ENCODE measurements at regions not wholly inside any gene's neighbourhood (a gene's known extent, or its start where the extent isn't known, plus 50 kb on each side); places are given as distances from the start of the nearest gene placed in this dataset.
"Not testable (repeated sequence)": the region's sequence is repeated elsewhere in the genome, so short reads cannot be mapped to it uniquely, and the experiment has no call there.

DNA sequence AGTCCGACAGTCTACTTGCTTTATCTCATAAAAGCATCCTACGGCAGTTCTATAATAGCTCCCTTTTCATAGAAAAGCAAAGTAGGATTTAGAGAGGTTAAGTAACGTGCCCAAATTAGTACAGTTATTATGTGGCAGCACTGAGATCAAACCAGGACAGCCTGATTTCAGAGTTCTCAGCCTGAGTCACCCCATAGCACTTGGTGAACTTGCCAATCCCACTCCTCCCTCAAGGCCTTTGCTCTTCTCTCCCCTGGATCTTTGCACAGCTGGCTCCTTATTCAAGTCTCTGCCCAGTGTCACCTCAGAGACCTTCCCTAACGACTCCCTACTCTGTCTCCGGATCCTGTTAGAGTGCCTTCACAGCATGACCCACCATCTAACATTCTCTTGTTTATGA is 438.0 kb upstream of the NFE2L3 start:
- no peak for DNase-seq (ENCODE audit: low read depth)

DNA sequence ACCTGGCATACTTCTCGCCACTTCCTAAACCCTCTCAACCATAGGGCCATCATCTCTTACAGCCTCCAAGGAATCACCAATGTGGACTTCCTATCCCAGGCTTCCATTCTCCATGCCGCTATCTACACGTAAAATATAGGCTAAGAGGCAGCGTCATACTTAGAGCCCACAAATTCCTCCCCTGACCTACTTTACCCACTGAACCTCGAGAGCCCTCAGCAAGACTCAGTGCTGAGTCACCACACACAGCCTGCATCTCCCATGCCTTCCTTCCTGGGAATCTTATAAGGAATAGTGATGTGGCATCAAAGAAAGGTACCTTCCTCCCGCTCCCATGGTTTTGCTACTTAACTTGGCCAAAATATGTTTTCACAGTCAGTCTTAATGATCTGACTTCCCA is 435.6 kb upstream of the NFE2L3 start:
- no peak for DNase-seq (ENCODE audit: low read depth)

DNA sequence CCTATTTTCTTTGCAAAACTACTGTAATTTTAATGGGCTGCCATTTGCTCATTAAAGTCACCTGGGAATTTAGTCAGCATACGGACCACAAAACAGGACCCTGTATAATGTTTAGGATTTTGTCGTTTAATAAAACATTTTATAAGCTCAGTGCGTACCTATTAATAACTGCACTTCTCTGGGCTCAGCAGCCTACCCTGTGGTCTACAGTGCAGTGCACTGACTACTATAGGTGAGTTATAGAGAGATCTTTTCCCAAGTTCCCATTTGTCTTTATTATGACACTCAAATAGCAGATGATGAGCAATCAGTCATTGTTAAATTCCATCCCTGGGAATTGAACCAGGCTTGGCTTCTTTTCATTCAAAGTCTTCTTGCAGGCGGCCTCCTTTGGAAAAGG is 433.4 kb upstream of the NFE2L3 start:
- DNase-seq (ENCODE audit: low read depth), result no peak

DNA sequence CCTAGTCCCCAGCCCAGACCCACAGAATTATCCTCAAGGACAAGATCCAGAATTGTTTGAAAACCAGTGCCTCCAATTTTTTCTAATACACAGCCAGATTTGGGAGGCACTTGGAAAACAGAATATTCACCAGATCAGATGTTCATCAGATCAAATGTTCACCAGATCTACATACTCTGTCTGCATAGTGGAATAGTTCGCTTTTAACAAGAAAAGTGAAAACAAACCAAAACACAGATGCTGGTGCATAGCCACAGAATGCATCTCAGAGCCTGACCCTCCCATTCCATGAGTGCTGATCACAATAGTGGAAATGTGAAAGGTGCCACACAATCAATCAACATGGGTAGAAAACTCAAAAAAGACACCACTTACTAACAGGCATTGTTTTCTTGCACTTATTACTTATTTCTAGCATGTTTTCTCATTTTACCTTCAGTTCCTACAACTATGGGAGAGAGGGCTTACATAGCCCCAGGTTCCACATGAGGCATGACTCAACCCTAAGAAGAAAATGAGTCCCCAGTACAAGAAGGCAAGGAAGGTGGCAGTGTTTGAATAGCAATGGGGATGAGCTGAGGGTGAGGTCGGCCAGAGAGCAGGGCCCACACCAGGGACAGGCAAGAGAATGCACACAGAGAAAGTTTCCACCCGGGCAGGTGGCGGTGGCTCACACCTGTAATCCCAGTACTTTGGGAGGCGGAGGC is 432.7 kb upstream of the NFE2L3 start:
- DNase-seq (ENCODE audit: low read depth), result no peak

DNA sequence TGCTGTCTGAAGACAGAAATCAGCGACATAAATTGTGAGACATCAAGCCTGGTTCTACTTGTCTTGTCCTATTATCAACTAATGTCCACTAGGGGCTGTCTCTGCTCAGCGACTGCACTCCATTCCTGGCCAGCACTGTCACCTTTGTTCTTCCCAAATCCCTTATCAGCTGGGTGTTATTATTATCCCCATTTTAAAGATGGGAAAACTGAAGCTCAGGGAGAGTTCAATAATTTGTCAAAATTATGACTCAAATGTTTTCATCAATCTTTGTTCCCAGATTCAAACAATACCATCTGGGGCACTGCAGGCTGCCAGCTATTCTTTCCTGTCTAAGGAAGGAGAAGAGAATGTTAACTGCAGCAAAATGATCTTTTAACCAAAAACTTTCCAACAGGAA is 431.6 kb upstream of the NFE2L3 start:
- no peak for DNase-seq (ENCODE audit: low read depth)

DNA sequence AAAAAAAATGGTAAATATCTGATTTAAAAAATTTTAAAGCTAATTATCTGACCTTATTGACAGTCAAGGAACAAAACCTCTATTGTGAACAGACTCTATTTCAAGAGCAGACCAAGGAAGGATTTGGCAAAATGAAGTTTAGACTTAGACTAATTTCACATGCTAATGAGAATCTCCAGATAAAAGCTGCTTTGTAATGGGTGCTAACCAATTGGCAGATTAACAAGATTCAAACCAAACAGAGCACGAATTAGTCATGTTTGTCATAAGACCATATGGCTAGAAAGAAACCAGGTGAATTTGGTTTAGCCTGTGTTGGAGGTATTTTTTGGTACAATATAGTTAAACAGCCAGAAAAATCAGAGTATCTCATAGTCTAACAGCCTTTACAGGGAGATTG is 429.1 kb upstream of the NFE2L3 start:
- no peak for DNase-seq (ENCODE audit: low read depth)

DNA sequence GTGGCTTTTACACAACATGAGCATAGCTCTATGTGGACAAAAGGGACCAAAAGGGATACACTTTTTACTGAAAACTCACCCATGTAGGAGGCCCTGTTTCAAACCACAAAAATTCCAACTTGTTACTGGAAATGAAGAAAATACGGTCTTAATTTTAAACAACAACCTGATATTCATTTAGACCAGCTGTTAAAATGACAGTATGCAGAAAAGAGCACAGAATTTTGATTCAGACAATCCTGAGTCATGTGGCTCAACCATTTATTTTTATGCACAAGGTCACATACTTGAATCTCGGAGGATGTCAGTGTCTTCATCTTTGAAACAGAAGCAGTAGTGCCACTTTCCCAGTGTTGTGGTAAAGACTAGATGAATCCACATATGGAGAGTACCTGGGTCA is 426.5 kb upstream of the NFE2L3 start:
- no peak for DNase-seq (ENCODE audit: low read depth)

DNA sequence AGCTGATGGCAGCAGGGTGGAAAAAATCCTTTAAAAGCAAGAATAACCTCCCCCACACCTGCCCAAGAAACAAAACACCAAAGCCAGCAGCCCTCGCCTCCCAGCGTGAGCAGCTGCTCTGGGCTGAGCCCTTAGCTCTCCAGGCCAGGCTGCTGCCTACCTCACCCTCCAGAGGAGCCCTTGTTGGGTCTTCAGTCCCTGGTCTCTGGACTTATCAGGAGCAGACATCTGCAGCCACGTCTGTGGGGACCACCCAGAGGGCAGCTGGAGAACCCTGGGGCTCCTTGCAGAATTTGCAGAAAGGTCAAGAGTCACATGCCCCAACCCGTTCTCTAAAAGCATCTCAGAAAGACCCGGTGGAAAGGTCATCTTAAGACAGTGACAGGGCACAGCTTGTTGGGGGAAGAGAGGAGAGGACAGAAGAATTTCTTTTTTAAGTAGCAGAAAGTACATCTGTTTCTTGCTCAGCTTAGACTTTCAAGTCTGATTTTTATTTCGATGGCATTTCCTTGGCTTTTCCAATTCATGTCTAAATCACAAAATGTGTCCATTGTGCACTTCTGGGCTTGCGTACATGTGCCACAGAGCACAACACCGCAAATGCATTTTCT is 425.7 kb upstream of the NFE2L3 start:
- no peak for DNase-seq (ENCODE audit: low read depth)

DNA sequence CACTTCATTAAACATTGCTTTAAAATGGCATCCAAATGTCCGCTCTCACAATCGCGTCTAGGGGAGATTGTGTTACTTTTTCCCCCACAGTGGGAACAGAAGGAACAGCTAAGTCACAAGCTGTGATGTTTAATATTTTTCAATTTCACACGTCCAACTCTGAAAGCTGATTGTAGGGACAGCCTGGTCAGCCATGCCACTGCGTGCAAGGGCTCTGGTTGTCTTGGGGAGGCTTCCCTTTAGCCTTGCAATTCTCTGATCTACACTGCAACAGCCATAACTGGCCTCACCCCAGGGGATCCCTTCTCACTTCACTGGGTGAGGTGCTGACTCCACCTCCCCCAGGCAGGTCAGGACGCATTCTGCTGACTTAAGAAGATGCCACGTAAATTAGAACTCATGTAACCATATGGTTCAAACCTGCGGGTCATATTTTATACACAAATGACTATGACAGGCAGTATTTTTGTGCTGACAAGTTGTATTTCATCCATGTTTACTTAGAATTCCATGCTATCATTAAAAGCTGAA is 425.2 kb upstream of the NFE2L3 start:
- DNase-seq (ENCODE audit: low read depth), result no peak

DNA sequence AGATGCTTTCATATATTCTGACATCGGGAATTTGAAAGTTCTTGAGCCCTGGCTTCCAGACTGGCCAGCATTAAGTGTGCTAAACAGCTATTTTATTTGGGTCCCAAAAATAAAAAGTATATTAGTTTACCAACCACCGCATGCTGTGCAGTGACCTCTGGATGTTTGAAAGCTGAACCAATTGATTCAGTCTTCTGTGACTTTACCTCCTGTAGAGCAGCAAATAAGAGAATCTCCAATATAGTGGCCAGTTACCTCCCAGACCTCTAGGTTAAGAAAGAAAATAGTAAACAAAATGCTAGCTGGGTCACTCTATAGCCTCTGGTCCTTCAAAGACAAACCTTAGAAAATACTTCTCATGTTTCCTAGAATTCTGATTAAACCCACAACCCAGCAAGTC is 424.6 kb upstream of the NFE2L3 start:
- no peak for DNase-seq (ENCODE audit: low read depth)

DNA sequence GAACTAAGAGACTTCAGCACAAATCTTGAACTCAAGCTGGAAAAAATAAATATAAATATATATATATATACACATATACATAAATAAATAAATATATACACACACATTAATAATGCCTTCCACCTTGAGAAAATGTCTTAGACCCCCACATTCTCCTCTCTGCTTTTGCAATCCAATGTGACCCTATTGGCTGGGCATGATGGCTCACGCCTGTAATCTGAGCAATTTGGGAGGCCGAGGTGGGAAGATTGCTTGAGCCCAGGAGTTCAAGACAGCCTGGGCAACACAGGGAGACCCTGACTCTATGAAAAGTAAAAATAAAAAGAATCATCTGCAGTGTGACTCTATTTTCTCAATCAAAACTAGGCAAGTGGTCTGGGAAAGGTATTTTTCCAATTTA is 424.1 kb upstream of the NFE2L3 start:
- no peak for DNase-seq (ENCODE audit: low read depth)

DNA sequence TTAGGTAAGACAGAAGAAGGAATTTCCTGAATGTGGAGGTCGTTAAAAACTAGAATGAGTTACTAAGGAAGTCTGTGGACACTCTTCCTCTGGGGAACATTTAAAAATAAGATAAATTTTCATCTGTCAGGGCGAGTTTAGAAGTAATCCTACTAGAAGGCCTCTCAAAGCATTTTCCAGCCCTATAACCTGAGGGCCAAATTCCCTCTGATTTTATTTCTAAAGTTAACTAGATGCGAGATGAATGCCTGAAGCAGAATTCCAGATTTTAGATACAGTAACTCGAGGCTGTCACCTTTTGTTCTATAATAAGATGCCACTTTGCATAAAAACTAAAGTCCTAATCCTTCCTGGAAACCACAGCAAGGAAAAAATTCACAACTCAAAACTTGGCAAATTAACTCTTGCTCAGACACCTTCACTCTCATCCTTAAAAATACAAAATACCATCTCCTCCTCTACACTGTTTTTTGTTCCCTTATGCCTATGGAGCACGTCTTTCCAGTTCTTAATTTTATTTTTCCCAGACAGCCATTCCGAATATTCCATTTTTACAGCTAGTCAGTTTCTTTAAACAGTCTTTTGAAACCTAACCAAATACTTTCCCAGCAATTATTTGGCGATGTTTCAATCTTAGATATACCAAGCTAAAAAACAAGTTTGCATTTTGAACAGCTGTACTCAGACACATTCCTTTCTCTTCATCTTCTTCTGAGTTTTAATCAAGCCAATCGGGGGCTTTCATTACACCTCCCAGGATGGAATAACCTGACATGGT is 420.7 kb upstream of the NFE2L3 start:
- no peak for DNase-seq (ENCODE audit: low read depth)

DNA sequence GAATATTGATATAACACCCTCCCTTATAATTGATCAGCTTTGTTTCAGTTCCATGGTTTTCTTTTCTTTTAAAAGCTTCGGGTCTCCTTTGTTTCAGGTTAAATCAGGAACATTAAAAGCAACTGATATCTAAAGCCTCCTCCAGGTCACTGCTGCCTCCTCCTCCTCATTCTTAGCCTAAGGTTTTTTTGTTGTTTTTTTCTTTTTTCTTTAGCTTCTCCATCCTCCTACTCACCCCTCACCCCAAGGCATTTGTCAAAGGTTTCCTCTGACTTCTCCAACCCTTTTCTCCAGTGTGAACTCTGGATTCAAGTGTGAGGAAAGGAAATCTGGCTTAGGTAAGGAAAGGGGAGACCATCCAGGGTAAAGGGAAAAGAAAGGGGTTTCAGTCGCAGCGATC is 420.2 kb upstream of the NFE2L3 start:
- no peak for DNase-seq (ENCODE audit: low read depth)

DNA sequence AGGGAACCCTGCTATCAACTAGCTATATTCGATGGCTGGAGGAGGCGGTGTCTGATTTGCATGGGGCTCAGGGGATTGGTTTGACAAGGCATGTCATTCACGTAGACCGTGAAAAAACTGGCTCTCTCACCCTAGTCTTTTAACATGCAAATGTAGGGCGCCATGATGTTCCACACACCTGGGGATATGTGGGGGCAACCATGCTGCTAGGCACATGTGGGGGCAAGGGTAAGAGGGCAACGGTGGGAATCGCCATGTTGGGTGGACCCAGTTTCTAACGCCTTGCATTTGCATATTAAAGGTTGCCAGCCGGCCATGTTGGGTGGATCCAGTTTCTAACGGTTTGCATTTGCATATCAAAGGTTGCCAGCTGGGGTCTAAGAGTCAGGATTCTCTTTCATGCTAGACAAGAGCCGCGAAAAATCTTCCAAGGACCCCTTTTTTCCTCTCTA is 419.2 kb upstream of the NFE2L3 start:
- DNase-seq (ENCODE audit: low read depth), result no peak

DNA sequence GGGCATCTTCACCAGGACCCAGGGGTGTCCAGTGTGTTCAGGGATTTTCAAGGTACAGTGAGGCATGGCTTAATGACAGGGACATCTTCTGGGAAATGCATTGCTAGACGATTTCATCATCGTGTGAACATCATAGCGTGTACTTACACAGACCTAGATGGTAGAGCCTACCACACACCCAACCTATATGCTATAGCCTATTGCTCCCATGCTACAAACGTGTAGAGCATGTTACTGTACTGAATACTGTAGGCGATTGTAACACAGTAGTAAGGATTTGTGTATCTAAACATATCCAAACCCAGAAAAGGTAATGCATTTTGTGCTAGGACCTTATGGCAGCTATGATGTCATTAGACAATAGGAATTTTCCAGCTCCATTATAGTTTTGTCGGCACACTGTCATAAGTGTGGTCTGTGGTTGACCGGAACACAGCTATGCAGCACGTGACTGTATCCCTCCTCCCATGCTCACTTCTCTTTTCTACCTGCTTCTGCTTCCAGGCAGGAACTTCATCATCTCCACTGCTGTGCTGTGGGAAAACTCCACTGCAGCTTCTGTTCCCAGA is 416.2 kb upstream of the NFE2L3 start:
- DNase-seq (ENCODE audit: low read depth), result no peak

DNA sequence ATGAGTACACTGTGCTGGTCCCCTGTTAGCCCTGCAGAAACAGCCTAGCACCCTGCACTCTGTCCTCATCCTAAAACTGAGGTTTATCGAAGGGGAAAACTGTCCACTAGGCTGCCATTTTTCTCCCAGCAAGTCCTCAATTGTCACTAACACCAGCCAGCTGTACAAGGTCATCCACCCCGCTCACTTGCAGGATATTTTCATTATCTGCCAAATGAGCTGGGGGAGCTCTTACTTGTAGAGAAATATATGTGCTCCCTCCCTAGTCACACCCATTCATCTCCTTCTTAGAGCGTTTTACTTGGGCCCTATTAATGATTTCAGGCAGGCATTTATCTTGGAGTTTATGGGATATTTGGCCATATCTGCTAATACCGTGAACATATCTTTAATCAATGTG is 413.5 kb upstream of the NFE2L3 start:
- no peak for DNase-seq (ENCODE audit: low read depth)

DNA sequence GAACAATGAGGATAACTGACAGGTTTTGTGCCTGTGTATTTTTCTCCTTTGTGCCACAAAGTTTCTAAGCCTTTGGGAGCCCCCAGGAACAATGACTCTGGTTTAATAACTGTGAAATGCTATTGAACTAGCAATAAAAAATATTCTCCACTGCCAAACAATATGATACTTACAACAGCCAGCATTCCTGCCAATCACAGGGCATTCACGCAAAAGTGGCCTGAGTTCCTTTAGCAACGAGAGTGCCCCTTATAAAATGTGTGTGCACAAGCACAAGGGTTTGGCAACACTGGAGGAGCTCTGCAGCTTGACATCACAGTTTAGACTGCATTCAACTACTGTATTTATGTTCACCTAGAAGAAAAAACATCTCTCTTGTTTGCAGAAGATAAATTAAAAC is 412.9 kb upstream of the NFE2L3 start:
- DNase-seq (ENCODE audit: low read depth), result no peak

DNA sequence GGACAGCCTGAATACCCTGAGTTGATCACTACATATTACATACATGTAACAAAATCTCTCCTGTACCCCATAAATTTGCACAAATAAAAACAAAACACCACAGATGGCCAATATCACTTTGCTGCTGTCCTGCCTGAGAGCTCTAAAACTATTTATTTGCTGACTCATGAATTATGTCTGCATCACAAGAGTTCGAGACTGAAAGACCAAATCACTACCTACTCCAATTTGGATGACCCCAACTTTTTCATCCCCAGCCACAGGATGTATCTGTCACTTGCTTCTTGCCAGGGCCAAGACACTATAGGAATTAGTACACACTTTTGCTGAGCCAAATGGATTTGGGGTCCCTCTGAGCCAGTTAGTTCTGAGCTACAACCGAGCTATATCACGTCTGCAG is 409.7 kb upstream of the NFE2L3 start:
- no peak for DNase-seq (ENCODE audit: low read depth)

DNA sequence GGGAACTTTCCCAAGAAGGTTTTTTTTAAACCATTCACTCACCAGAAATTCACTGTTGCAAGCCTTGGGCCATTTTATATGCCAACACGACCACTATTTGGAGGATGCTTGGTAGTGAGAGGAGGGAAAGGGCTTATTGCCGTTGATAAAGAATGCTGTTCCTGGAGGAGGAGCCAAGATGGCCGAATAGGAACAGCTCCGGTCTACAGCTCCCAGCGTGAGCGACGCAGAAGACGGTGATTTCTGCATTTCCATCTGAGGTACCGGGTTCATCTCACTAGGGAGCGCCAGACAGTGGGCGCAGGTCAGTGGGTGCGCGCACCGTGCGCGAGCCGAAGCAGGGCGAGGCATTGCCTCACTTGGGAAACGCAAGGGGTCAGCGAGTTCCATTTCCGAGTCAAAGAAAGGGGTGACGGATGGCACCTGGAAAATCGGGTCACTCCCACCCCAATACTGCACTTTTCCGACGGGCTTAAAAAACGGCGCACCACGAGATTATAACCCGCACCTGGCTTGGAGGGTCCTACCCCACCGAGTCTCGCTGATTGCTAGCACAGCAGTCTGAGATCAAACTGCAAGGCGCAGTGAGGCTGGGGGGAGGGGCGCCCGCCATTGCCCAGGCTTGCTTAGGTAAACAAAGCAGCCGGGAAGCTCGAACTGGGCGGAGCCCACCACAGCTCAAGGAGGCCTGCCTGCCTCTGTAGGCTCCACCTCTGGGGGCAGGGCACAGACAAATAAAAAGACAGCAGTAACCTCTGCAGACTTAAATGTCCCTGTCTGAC is 408.1 kb upstream of the NFE2L3 start:
- not testable (repeated sequence) for DNase-seq (ENCODE audit: low read depth)

DNA sequence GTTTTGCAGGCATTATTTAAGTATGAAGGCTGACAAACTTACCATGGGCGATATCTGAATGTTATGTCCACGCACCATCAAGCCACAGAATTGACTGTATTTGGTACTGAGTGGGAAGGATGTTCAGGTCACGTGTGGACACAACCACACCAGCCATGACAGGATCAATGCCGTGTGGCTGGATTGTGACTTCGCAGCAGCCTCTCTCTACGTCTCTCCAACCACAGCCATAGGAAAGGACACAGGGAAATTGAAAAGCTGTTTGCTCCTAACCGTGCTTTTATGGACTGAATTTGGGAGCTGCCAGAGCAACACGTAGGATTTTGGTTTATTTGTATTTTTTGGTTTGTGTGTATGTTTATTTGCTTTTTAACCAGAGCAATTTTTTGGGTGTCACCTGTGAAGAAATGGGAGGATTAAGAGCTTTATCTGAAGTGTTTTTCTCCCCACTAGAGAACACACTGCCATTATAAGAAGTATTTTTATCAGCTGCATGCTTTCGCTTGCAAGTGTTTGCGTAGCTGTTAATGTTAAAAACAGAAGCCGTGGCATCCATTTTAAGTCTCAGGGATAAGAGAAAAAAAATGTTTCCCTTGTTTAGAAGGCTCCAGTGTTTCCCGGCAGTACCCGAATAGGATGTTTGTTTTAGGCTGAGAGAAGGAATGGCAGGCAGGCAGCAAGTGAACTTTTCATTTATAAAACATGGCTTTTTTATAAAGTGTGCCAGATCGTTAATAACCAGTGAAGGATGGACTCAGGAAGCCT is 401.1 kb upstream of the NFE2L3 start:
- no peak for DNase-seq (ENCODE audit: low read depth)

DNA sequence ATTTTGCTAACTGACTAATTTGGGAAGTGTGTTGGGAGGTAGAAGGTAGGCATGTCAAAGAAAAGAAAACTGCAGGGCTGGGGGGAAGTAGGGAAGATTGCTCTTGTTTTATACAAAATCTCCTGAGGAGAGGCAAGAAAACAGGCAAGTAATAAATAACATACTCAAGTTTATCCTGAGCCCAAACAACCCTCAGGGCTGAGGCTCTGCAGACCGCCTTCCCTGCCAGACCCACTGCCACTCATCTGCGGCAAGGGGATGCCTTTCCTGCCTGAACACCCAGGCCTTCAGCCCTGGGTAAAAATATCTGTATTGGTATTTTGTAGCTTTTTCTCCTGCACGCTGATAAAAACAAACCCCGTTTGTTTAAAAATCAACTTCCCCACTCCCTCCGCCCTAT is 399.8 kb upstream of the NFE2L3 start:
- DNase-seq (ENCODE audit: low read depth), result no peak
